Muscle of arm (tissue), 1 donor: ENCODE measurements at regions not wholly inside any gene's neighbourhood (a gene's known extent, or its start where the extent isn't known, plus 50 kb on each side); places are given as distances from the start of the nearest gene placed in this dataset.
"Not testable (repeated sequence)": the region's sequence is repeated elsewhere in the genome, so short reads cannot be mapped to it uniquely, and the experiment has no call there.

Experiments used
- DNase-seq: peaks from one replicate; pipeline ENCODE4 v3.0.0-alpha.2; 2013

GRCh38 chr14:27760367-27760766, 1006.2 kb upstream of the FOXG1 start:
- DNase-seq, result not testable (repeated sequence)

DNA sequence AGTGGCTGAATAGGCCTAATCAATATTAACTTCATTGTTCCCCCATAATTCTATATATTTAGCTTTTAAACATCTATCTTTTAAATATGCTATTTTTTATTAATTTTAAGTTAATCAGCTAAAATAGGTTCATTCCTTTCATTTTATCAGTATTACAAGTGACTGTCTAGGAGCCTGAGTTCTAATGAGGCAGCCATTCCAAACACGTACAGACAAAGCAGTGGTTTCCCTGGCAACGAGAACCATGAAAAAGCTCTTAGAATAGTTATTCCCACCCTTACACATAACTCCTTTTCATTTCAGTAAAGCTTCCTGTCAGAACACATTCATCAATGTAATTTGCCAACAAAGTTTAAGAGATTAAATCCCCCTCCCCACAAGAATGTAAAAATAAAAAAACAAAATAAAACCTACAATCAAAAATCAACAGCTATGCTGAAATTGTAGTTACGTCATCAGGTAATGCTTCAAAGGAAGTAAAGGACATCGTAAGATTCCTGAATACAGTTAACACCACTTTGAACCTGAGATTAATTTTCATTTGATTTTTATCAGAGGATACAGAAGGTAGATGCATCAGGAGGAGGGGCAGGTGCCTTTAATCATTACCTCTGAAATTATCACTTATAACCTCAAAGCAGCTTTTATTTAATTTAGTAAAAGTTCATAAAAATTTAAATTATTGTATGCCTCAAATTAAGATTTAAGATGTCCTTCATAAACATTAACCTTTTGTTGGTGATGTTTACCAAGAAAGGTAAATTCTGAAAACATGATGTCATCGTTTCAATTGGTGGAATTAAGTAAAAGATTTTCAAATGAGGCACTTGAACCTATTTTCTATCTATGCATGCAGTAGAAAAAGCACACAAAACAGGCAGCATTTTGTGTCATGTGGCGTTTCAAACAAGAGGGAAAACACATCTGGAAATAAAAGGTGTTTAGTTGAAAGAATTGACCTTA, 967.2 kb upstream of the FOXG1 start:
- not testable (repeated sequence) for DNase-seq

DNA sequence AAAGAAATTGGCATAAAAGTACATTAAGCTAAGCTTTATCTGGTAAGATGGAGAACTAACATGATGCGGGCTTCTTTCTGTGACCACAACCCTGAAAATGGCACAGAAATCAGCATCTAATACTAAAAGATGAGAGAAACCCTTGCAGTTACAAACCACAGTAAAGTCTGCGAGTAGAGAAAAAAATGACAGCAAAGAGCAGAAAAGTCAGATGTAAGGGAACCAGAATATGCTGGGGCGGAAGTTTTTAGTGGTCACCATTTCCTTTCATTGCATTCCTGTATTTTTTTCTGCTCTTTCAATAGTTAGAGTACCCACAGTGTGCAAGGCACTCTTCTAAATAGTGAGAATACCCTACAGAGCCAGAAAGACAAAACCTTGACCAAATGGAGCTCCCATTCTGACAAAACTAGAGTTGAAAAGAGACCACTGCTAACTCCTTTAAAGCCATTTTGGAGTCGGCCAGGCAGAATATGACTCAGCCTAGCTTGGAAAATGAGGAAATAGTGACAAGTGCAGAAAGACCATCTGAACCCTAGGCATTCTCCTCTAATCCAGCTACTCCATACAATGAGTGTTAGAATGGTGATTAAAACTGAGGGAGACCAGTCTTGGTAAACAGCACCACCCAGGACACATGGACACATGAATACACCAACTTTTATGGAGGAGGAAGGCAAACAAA, 948.7 kb upstream of the FOXG1 start:
- DNase-seq, result not testable (repeated sequence)

DNA sequence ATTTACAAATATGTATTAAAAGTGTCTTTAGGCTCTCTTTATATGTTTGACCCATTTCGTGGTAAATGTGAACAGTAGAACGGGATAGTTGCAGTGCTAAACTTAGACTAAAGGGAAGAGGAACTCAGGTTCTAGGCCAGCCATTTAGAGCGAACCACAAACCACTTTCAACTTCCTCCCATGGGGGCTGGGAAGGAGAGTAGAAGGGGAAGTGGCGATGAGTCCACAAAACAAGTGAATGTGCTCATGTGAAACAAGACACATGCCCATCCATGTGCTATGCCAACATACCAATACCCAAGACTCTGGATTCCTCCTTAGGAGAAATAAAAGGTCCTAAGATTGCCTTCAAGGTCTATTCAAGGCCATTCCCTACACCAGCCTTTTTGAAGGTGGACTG, 940.4 kb upstream of the FOXG1 start:
- peak; percentile 1 for DNase-seq

- DNase-seq, result not testable (repeated sequence)
Measured at GRCh38 chr14:27831978-27832377, 934.6 kb upstream of the FOXG1 start.

- DNase-seq, result not testable (repeated sequence)
Measured at GRCh38 chr14:27833001-27833400, 933.6 kb upstream of the FOXG1 start.

- no peak for DNase-seq
Measured at GRCh38 chr14:27836386-27836785, 930.2 kb upstream of the FOXG1 start.

DNA sequence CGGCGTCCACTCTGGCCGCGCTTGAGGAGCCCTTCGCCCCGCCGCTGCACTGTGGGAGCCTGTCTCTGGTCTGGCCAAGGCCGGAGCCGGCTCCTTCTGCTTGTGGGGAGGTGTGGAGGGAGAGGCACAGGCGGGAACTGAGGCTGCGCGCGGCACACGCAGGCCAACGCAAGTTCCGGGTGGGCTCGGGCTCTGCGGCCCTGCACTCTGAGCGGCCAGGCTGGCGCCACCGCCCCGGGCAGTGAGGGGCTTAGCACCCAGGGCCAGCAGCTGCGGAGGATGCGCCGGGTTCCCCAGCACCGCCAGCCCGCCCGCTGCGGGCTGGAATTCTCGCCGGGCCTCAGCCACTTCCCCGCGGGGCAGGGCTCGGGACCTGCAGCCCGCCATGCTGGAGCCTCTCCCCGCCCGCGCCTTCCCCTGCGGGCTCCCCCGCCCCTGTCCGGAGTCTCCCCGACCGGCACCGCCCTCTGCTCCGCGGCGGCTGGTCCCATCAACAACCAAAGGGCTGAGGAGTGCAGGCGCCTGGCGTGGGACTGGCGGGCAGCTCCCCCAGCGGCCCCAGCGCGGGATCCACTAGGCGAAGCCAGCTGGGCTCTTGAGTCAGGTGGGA, 921.2 kb upstream of the FOXG1 start:
- DNase-seq, result no peak

- no peak for DNase-seq
Measured at GRCh38 chr14:27845902-27846301, 920.7 kb upstream of the FOXG1 start.

DNA sequence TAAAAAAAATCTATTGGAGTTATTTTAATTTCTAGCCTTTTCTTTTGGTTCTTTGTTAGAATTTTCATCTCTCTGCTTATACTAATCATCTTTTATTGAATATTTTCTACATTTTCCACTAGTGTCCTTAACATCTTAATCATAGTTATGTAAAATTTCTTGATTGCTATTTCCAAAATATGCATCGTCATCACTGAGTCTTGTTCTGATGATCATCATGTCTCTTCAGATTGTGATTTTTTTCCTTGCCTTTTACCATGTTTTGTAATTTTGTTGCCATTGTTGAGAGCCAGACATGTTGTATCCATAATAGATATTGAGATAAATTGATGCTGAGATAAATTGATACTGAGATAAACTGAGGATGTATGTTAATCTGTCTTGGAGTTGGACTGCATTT, 919.1 kb upstream of the FOXG1 start:
- DNase-seq, result not testable (repeated sequence)

DNA sequence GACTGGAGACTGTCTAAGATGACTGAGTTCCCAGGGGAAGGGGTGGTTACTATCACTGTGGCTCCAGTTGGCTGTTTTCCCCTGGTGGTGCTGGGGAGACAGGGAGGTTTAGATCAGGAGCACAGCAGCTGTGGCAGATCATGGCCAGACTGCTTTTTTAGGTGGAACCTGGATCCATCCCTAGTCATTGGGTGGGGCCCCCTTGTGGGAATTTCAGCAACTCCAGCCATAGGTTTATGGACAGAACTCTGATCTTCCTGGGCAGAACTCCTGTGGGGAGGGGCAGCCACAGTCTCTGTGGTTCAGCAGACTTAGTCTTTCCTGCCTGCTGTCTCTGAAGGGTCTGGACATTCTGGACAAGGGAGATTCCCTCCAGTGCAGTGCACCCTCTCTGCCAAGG, 917.4 kb upstream of the FOXG1 start:
- not testable (repeated sequence) for DNase-seq

GRCh38 chr14:27862684-27863083, 903.9 kb upstream of the FOXG1 start:
- no peak for DNase-seq

- DNase-seq, result no peak
Measured at GRCh38 chr14:27863166-27863565, 903.4 kb upstream of the FOXG1 start.

DNA sequence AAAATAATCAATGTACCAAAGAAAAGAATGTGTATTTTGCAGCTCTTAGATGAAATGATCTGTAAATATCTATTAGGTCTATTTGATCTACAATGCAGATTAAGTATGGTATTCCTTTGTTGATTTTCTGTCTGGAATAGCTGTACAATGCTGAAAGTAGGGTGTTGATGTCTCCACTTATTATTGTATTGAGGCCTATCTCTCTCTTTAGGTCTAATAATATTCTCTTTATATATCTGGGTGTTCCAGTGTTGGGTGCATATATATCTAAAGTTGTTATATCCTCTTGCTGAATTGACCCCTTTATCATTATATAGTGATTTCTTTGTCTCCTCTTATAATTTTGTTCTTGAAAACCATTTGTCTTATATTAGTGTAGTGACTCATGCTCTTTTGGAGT, 885.5 kb upstream of the FOXG1 start:
- DNase-seq, result no peak

DNA sequence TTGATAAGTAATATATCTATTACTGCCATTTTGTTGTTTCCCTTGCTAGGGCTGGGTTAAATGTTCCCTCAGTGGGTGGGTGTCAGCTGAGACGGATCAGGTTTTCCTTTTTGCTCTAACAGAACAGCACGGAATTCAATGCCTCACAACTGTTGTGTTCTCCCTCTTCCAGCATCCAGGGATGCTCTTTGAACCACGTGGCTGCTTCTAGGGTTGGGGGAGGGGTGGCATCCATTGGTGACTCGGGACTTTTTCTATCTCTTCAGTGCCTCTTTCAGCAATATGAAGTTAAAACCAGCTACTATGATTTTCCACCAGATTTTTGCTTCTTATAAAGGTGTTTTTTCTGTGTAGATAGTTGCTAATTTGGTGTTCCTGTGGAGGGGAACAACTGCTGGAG, 884.9 kb upstream of the FOXG1 start:
- no peak for DNase-seq

- no peak for DNase-seq
Measured at GRCh38 chr14:27886256-27886655, 880.3 kb upstream of the FOXG1 start.

DNA sequence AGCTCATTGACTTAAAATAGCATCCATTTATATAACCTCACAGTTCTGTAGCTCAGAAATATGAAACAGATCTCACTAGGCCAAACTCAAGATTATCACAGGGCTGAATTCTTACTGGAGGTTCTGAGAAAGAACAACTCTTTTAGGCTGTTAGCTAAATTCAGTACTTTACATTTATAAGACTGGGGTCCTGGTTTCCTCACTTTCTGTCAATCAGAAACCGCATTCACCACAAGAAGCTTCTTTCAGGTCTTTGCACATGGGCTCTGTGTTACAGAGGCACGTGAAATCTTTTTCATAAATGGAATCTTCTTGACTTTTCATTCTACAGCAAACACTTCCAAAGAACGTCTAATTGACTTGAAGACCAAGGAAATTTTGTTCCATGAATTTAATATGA, 876.3 kb upstream of the FOXG1 start:
- DNase-seq, result no peak

DNA sequence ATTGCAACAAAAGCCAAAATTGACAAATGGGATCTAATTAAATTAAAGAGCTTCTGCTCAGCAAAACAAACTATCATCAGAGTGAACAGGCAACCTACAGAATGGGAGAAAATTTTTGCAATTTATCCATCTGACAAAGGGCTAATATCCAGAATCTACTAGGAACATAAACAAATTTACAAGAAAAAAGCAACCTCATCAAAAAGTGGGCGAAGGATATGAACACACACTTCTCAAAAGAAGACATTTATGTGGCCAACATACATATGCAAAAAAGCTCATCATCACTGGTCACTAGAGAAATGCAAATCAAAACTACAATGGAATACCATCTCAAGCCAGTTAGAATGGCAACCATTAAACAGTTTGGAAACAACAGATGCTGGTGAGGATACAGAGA, 858.1 kb upstream of the FOXG1 start:
- not testable (repeated sequence) for DNase-seq

GRCh38 chr14:27916326-27916725, 850.3 kb upstream of the FOXG1 start:
- DNase-seq, result peak; percentile 14

GRCh38 chr14:27917896-27918295, 848.7 kb upstream of the FOXG1 start:
- no peak for DNase-seq

DNA sequence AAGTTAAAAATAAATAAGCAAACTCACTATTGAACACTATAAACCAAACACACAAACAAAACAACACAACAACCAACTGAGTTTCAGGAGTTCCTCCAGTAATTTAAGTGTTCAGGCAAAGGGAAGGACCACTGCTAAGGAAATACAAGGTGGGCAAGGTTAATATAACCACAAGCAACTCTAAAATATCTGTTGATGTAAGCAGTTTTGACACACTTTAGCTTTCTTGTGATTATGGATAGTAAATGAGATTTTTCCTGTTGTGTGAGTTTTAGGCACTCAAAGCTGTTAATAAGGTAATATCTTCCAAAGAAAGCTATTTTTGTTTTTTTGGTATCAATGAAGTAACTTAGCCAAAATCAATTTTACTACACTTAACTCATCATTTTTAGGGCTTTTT, 839.1 kb upstream of the FOXG1 start:
- no peak for DNase-seq

GRCh38 chr14:27929797-27930347, 836.7 kb upstream of the FOXG1 start:
- no peak for DNase-seq
